Omental fat pad (tissue), 3 donors: ENCODE measurements at regions not wholly inside any gene's neighbourhood (a gene's known extent, or its start where the extent isn't known, plus 50 kb on each side); places are given as distances from the start of the nearest gene placed in this dataset.

ENCODE experiments used
- ATAC-seq: fragments of 150-250 bp; one replicate; pipeline ENCODE4 v1.9.1; 2016; ENCODE audit warnings: mild to moderate bottlenecking, moderate library complexity; ENCODE audit not compliant: low FRiP score
- DNase-seq: peaks from one replicate; pipeline ENCODE4 v3.0.0-alpha.2; 2019; ENCODE audit warnings: low spot score
- TF ChIP-seq, protein P1 (sequence below), 3 donors: fragments of 450-650 bp; IDR thresholded peaks; one replicate each; pipeline ENCODE4 v1.5.1; 2016 to 2017; ENCODE audit warnings: antibody characterized with exemption in 3 of 3, mild to moderate bottlenecking in 3 of 3, moderate library complexity in 2 of 3

DNA sequence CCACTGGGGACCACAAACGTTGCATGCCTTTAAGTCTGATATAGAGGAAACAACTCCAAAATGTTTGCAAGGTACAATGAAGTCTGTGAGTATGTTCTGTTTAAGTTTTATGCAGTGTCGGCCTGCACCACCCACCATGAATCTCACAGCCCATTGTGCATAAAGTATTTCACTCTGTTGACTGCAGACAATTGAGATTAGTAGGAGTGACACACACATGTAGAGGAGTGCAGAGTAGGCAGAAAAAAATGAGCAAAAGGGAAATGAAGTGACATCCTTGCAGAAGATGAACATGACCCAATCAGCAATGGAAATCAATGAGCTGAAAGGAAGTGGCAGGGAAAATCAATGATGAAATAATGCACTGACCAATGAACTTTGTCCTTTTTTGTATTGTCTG is 315.6 kb upstream of the PTPRD start:
- TF ChIP-seq, protein P1, sequence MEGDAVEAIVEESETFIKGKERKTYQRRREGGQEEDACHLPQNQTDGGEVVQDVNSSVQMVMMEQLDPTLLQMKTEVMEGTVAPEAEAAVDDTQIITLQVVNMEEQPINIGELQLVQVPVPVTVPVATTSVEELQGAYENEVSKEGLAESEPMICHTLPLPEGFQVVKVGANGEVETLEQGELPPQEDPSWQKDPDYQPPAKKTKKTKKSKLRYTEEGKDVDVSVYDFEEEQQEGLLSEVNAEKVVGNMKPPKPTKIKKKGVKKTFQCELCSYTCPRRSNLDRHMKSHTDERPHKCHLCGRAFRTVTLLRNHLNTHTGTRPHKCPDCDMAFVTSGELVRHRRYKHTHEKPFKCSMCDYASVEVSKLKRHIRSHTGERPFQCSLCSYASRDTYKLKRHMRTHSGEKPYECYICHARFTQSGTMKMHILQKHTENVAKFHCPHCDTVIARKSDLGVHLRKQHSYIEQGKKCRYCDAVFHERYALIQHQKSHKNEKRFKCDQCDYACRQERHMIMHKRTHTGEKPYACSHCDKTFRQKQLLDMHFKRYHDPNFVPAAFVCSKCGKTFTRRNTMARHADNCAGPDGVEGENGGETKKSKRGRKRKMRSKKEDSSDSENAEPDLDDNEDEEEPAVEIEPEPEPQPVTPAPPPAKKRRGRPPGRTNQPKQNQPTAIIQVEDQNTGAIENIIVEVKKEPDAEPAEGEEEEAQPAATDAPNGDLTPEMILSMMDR (IDR thresholded peaks at IDR 0.05): no peak
- DNase-seq: no peak
- no peak for ATAC-seq

DNA sequence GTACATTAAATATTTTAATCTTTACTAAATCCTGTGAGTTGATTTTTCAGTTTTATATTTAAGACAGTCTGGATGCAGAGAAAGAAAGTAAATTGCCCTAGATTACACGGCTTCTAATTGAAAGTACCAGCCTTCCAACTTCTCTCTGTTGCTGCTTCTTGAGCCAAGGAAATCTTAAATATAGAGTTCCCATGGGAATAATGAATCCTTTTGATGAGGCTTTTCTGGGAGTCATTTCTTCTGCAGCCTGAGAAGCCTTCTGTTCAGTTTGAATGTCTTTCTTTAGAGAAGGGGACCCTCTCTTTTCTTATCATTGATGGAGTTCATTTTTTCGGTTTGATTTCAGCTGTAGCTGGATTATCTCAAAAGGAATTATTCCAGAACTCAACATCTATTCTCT is 317.3 kb upstream of the PTPRD start:
- DNase-seq: no peak
- no peak for ATAC-seq
- TF ChIP-seq, protein P1 (IDR thresholded peaks at IDR 0.05): no peak

DNA sequence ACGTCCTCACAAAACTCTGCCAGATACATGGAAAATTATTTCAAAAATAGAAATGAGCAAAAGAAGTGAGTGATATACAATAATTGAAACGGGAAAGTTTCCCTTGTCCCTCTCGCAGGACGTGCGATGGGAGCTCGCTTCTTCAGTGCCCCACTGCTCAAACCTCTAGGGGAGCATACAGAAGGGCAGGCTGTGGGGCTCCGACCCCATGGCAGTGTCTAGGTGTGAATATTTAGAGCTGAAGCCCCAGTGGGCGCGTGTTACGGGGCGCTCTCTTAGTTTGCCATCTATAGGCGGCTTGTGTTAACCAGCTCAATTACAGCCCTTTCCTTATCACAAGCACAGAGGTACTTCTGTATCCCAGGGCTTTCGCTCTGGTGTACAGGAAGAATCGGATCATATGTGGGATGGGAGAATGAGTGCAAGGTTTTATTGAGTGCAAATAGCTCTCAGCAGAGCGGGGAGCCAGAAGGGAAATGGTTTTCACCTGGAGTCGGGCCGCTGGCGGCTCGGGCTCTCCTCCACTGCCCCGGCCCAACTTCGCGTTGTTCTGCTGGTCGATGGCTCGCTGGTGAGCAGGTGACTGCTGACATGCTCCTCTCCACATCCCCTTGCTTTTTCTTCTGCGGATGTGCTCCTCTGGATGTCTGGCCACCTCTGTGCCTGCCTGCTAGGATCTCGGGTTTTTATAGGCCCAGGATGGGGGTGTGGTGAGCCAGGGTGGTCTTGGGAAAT is 334.0 kb upstream of the PTPRD start:
- no peak for DNase-seq
- TF ChIP-seq, protein P1 (IDR thresholded peaks at IDR 0.05): no peak
- no peak for ATAC-seq

DNA sequence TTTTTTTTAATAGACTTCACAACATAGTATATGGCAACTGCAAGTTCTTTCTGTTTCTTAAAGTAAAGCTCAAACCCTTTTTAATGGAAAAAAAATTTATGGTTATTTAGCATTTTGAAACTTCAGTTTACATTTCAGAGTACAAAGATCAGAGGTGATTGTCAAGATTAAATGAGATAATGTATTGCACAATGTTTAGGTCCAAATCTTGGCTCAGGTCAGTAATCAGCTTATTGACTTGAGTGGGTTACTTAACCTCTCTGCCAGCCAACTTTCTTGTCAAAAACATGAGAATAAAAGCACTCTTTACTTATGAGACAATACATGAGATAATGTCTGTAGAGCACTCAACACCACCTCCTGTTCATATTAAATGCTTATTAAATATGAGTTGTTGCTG is 345.1 kb upstream of the PTPRD start:
- TF ChIP-seq, protein P1 (IDR thresholded peaks at IDR 0.05): no peak
- DNase-seq: no peak
- ATAC-seq: no peak

DNA sequence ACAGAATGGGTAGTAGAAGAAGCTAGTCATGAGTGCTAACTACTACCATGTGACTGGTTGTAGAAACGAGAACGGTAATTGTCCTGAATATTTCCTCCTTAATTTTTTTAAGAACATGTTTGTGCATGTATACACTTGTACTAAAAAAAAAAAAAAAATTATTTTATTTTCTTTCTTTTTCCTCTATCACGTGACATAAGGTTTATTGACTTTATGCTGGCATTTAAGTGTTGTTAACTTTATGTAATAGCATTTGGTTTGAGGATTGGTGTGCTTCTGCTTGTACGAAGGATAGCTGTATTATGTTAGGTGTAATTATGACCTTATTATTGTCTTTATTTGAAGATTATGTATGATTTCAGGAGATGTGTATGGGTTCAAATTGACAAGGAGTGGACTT is 349.1 kb upstream of the PTPRD start:
- no peak for ATAC-seq
- no peak for DNase-seq
- TF ChIP-seq, protein P1 (IDR thresholded peaks at IDR 0.05): no peak

DNA sequence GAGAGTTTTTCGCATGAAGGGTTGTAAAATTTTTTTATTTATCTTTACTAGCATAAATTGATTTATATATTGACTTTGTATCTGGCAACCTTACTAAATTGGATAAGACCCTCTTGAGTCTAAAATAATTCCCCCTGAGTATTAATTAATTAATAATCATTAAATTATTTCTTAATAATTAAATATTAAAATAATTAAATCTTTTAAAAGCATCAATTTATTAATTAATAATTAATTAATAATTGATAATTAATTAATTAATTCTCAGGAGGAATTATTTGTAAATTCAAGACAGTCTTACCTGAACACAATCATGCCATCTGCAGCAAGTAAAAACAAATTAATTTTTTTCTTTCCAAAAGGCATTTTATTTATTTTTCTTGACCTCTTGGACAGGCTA is 370.4 kb upstream of the PTPRD start:
- DNase-seq: no peak
- ATAC-seq: no peak
- TF ChIP-seq, protein P1 (IDR thresholded peaks at IDR 0.05): no peak

DNA sequence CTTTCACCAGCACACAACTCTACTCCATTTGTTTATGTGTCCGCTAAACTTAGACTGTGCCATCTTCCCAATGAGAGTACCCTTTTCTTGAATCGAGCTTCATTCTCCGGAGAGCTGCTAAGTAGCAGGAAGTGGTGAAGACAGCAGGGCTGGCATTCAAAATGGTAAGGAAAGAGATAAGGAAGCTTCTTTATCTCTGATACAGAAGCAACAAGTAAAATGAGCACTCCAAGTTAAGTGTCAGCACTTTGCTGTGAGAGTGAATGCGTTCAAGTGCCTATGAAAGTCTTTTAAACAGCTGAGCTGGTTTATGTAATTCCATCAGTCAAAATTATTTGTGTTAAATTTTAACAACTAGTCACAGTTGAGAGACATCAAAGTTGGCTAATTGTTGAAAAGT is 386.8 kb upstream of the PTPRD start:
- TF ChIP-seq, protein P1 (IDR thresholded peaks at IDR 0.05): no peak
- ATAC-seq (no peak), DNase-seq (no peak)
